22Rv1 (cell line): ENCODE measurements at regions not wholly inside any gene's neighbourhood (a gene's known extent, or its start where the extent isn't known, plus 50 kb on each side); places are given as distances from the start of the nearest gene placed in this dataset.

Experiments
- H3K27ac ChIP-seq: fragments of 450-650 bp; 2 replicates; pipeline ENCODE4 v1.5.1; 2017
- CTCF ChIP-seq: fragments of 450-650 bp; IDR thresholded peaks from 2 replicates; pipeline ENCODE4 v1.5.1; 2017; ENCODE audit warnings: mild to moderate bottlenecking
- ZFX ChIP-seq: fragments of 450-650 bp; IDR thresholded peaks from 2 replicates; pipeline ENCODE4 v1.6.1; 2017; ENCODE audit warnings: antibody characterized with exemption, borderline replicate concordance

DNA sequence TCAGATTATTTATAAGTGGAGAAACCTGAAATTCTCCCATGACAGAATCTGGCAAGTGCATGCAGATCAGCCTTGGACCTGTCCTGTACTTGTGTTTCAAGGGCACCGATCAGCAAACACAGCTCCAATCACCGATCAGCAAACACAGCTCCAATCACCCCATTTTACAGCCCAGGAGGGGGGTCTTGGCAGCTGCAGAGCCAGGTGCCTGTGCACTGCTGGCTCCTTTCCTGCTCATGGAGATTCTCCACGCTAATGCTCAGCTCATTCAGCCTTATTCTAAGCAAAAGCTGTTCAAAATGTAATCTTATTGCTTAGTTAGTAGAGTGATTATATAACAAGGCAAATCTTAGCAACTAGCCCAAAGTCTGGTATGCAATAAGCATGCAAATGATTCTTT is 623.1 kb upstream of the HS6ST1 start:
- H3K27ac ChIP-seq = no peak overlapping the region
- TF ChIP-seq ZFX = no peak
- no peak for TF ChIP-seq CTCF

GRCh38 chr2:128949360-128949759 is 630.7 kb upstream of the HS6ST1 start:
- TF ChIP-seq CTCF (no peak), ZFX (no peak)
- H3K27ac ChIP-seq = no peak overlapping the region

DNA sequence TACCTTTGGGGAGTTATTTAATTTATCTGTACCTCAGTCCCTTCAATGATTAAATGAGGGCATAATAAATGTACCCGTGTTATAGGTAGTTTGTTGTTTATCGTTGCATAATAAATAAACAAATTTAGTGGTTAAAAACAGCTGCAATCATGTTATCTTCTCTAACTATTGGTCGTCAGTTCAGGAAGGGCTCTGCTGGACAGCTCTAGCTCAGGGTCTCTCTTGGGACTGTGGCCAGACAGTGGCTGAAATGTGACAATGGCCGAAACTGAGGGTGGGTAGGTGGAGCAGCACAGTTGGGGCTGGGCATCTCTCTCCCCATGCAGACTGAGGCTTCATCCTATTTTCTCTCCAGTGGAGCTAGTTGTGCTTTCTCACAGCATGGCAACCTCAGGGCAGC is 632.1 kb upstream of the HS6ST1 start:
- no peak for TF ChIP-seq CTCF
- no peak for TF ChIP-seq ZFX

GRCh38 chr2:128958241-128958640 is 639.6 kb upstream of the HS6ST1 start:
- no peak for TF ChIP-seq ZFX
- no peak for TF ChIP-seq CTCF
- H3K27ac ChIP-seq = no peak overlapping the region

More for the DNA sequence above, 632.1 kb upstream of the HS6ST1 start:
- H3K27ac ChIP-seq = no peak overlapping the region

DNA sequence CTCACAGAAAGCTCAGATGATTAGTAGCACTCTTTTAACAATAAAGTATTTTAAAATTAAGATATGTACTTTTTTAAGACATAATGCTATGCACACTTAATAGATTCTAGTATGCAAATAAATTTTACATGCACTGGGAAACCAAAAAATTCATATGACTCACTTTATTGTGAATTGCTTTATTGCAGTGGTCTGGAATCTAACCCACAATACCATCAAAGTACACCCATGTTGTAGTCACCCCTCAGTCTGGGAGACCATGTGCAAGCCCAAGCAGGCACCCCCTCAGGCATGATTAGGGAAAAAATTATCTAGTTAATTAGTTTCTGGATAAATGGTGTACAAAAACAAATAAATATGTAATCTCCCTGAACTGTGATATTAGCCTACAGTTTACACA is 649.0 kb upstream of the HS6ST1 start:
- no peak for TF ChIP-seq ZFX
- no peak for TF ChIP-seq CTCF
- no peak overlapping the region for H3K27ac ChIP-seq

GRCh38 chr2:128969374-128969773 is 650.7 kb upstream of the HS6ST1 start:
- no peak overlapping the region for H3K27ac ChIP-seq

More at GRCh38 chr2:128969374-128969773, 650.7 kb upstream of the HS6ST1 start:
- TF ChIP-seq CTCF (no peak), ZFX (no peak)
